Activated CD8-positive, alpha-beta T cell treated with anti-CD3 and anti-CD28 coated beads for 36 hours (primary cell): ENCODE measurements at regions not wholly inside any gene's neighbourhood (a gene's known extent, or its start where the extent isn't known, plus 50 kb on each side); places are given as distances from the start of the nearest gene placed in this dataset.

Experiments used
- ATAC-seq: fragments of 200-7000 bp; cut with Tn5 transposase; one replicate; pipeline ENCODE4 v1.10.0; 2021; ENCODE audit warnings: mild to moderate bottlenecking, moderate library complexity
- CTCF ChIA-PET: fragments of 350-600 bp; sonication (Branson Sonifier 250); formaldehyde crosslinking; loops from one replicate; lab custom pipeline; 2021; ENCODE audit warnings: antibody characterized with exemption; lab: Charles Lee
- POLR2A ChIA-PET: fragments of 350-600 bp; sonication (Branson Sonifier 250); formaldehyde crosslinking; loops from one replicate; lab custom pipeline; 2021; ENCODE audit warnings: antibody characterized with exemption; lab: Charles Lee
- DNase-seq: peaks from one replicate; pipeline ENCODE4 v3.0.0-alpha.2; 2020
- H3K27ac Mint-ChIP-seq: one replicate; pipeline ENCODE4 v1.8.0; 2021; ENCODE audit warnings: mild to moderate bottlenecking, mixed read lengths
- H3K27me3 Mint-ChIP-seq: one replicate; pipeline ENCODE4 v1.8.0; 2021; ENCODE audit warnings: mixed read lengths
- H3K36me3 Mint-ChIP-seq: one replicate; pipeline ENCODE4 v1.8.0; 2021; ENCODE audit warnings: low read depth, mixed read lengths
- H3K4me1 Mint-ChIP-seq: one replicate; pipeline ENCODE4 v1.8.0; 2021; ENCODE audit warnings: low read depth, mixed read lengths
- H3K4me3 Mint-ChIP-seq: one replicate; pipeline ENCODE4 v1.8.0; 2021; ENCODE audit warnings: mild to moderate bottlenecking, moderate library complexity, mixed read lengths
- H3K9me3 Mint-ChIP-seq: one replicate; pipeline ENCODE4 v1.8.0; 2021; ENCODE audit warnings: mixed read lengths
- intact Hi-C: fragments of 100-400 bp; cut with micrococcal nuclease; formaldehyde crosslinking; loops from one replicate; pipeline ENCODE4 v1.10.0; 2022
- TF ChIP-seq, protein P1 (sequence below): fragments of 200-600 bp; IDR thresholded peaks from one replicate; pipeline ENCODE4 v1.8.0; 2022; ENCODE audit warnings: antibody characterized with exemption, mild to moderate bottlenecking

- H3K4me3 Mint-ChIP-seq: no peak overlapping the region
- intact Hi-C loops: no loop called here
- no peaks in the 10 kb centered on the region for H3K36me3 Mint-ChIP-seq
- no peak for ATAC-seq
- no peaks in the 10 kb centered on the region for H3K27me3 Mint-ChIP-seq
- POLR2A ChIA-PET: no interaction called here
- no peak for DNase-seq
- H3K9me3 Mint-ChIP-seq: no peaks in the 10 kb centered on the region
- TF ChIP-seq, protein P1, sequence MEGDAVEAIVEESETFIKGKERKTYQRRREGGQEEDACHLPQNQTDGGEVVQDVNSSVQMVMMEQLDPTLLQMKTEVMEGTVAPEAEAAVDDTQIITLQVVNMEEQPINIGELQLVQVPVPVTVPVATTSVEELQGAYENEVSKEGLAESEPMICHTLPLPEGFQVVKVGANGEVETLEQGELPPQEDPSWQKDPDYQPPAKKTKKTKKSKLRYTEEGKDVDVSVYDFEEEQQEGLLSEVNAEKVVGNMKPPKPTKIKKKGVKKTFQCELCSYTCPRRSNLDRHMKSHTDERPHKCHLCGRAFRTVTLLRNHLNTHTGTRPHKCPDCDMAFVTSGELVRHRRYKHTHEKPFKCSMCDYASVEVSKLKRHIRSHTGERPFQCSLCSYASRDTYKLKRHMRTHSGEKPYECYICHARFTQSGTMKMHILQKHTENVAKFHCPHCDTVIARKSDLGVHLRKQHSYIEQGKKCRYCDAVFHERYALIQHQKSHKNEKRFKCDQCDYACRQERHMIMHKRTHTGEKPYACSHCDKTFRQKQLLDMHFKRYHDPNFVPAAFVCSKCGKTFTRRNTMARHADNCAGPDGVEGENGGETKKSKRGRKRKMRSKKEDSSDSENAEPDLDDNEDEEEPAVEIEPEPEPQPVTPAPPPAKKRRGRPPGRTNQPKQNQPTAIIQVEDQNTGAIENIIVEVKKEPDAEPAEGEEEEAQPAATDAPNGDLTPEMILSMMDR: no peak
- CTCF ChIA-PET: interaction anchor here (0.9 kb wide), 1 partner anchor 11 kb away, joined by 3 read pairs; no protein-coding TSS in a partner anchor
- peaks cover 4% of the 10 kb centered on the region for H3K4me1 Mint-ChIP-seq
- no peak overlapping the region for H3K27ac Mint-ChIP-seq
Observed at GRCh38 chr14:71236487-71236886, 329.2 kb downstream of the PCNX1 start.

GRCh38 chr14:71237556-71237955, 330.3 kb downstream of the PCNX1 start:
- TF ChIP-seq, protein P1: no peak
- Mint-ChIP-seq H3K36me3 (no peaks in the 10 kb centered on the region), H3K9me3 (no peaks in the 10 kb centered on the region), H3K27ac (no peak overlapping the region), H3K4me1 (peaks cover 8% of the 10 kb centered on the region), H3K4me3 (no peak overlapping the region), H3K27me3 (no peaks in the 10 kb centered on the region)
- ATAC-seq (no peak), DNase-seq (no peak)
- intact Hi-C loops: no loop called here
- ChIA-PET CTCF (interaction anchor here (0.9 kb wide), 1 partner anchor 9 kb away, joined by 3 read pairs; no protein-coding TSS in a partner anchor), POLR2A (no interaction called here)

GRCh38 chr14:71238835-71239234, 331.6 kb downstream of the PCNX1 start:
- intact Hi-C loops: no loop called here
- Mint-ChIP-seq H3K36me3 (no peaks in the 10 kb centered on the region), H3K4me3 (no peak overlapping the region), H3K27ac (no peak overlapping the region), H3K4me1 (peaks cover 10% of the 10 kb centered on the region), H3K9me3 (no peaks in the 10 kb centered on the region), H3K27me3 (no peaks in the 10 kb centered on the region)
- CTCF ChIA-PET: no interaction called here
- no peak for DNase-seq
- POLR2A ChIA-PET: no interaction called here
- TF ChIP-seq, protein P1: no peak
- ATAC-seq: no peak

DNA sequence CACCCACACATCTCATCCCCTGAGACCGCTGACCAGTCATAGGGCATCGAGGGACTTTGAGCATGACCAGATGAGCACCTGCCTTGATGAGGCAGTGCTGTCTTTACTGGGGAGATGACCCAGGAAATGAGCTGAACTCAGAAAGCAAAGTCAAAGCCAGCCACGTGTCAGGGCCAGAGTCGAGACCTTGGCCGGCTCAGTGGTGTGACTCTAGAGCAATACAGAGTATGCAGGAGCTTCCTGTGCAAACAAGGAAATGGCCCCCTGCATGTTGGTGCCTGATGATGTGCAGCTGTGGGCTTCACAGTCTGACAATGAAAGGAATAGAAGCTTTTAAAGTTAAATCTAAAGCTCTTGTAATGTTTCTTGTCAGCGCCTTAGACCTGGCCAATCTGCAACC, 332.9 kb downstream of the PCNX1 start:
- no peaks in the 10 kb centered on the region for H3K36me3 Mint-ChIP-seq
- ATAC-seq: no peak
- H3K4me1 Mint-ChIP-seq: peaks cover 15% of the 10 kb centered on the region
- no peaks in the 10 kb centered on the region for H3K27me3 Mint-ChIP-seq
- POLR2A ChIA-PET: no interaction called here
- no peaks in the 10 kb centered on the region for H3K9me3 Mint-ChIP-seq
- no peak overlapping the region for H3K4me3 Mint-ChIP-seq
- intact Hi-C loops: no loop called here
- no peak overlapping the region for H3K27ac Mint-ChIP-seq
- CTCF ChIA-PET: interaction anchor here (1.2 kb wide), 1 partner anchor 102 kb away, joined by 3 read pairs; no protein-coding TSS in a partner anchor
- TF ChIP-seq, protein P1: no peak
- DNase-seq: no peak

GRCh38 chr14:71240866-71241520, 333.7 kb downstream of the PCNX1 start:
- no peak for ATAC-seq
- H3K27ac Mint-ChIP-seq: no peak overlapping the region
- DNase-seq: no peak
- POLR2A ChIA-PET: no interaction called here
- peaks cover 3% of the 10 kb centered on the region for H3K9me3 Mint-ChIP-seq
- peaks cover 5% of the 10 kb centered on the region for H3K36me3 Mint-ChIP-seq
- intact Hi-C loops: no loop called here
- H3K4me1 Mint-ChIP-seq: peaks cover 23% of the 10 kb centered on the region
- CTCF ChIA-PET: interaction anchor here (1.2 kb wide), 1 partner anchor 103 kb away, joined by 3 read pairs; no protein-coding TSS in a partner anchor
- H3K4me3 Mint-ChIP-seq: no peak overlapping the region
- TF ChIP-seq, protein P1: no peak
- H3K27me3 Mint-ChIP-seq: no peaks in the 10 kb centered on the region
